ENCODE measurements at regions not wholly inside any gene's neighbourhood (a gene's known extent, or its start where the extent isn't known, plus 50 kb on each side); places are given as distances from the start of the nearest gene placed in this dataset.

DNA sequence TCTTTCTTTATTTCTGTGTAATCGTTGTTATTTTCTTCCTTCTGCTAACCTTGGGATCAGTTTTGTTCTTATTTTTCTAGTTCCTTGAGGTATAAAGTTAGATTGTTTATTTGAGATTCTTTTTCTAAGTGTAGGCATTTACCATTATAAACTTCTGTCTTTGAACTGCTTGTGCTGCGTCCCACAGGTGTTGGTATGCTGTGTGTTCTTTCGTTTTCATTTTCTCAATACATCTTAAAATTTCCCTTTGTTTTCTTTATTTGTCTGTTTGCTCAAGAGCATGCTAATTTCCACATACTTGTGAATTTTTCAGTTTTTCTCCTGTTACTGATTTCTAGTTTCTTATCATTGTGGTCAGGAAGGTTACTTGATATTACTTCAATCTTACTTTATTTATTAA is 873.8 kb upstream of the GCFC2 start:
- Histone ChIP-seq H3K27me3 (ENCODE audit: insufficient read depth, low read length) (no peaks in the 10 kb centered on the region), H2AFZ (ENCODE audit: low read depth, low read length, poor library complexity, severe bottlenecking) (no peak overlapping the region), H3K27ac (ENCODE audit: low read depth, low read length) (no peak overlapping the region), H3K9me2 (ENCODE audit: insufficient read depth) (no peaks in the 10 kb centered on the region), H3K4me2 (ENCODE audit: low read length) (no peak overlapping the region), H3K4me1 (ENCODE audit: control insufficient read depth in 1 of 2, insufficient read depth in 2 of 2, low read length in 2 of 2) (no peaks in the 10 kb centered on the region), H3K79me2 (ENCODE audit: insufficient read depth, low read length) (no peaks in the 10 kb centered on the region), H3K9ac (ENCODE audit: low read length) (no peak overlapping the region), H3K36me3 (ENCODE audit: control insufficient read depth in 1 of 2, insufficient read depth in 2 of 2, low read length in 2 of 2) (no peaks in the 10 kb centered on the region), H3K4me3 (replicated peaks in 1 of 2; ENCODE audit: low read depth in 1 of 2, low read length in 2 of 2) (no peak overlapping the region), H3K9me3 (ENCODE audit: control insufficient read depth in 1 of 2, insufficient read depth in 1 of 2, low read depth in 1 of 2, low read length in 2 of 2) (peaks cover 0 to 5% of the 10 kb centered on the region in 2 experiments; a peak in 2 of 4 replicates), H4K20me1 (ENCODE audit: insufficient read depth) (no peaks in the 10 kb centered on the region; the same call in 1 of the 2 replicates)
- intact Hi-C loops (cut with micrococcal nuclease): no loop called here
- RAD21 ChIA-PET (ENCODE audit: low non-redundant PET in 1 of 2, low total read pairs in 2 of 2, uncharacterized antibody in 2 of 2, unreplicated experiment in 2 of 2): no interaction called here
- POLR2A ChIA-PET: no interaction called here
- no TSS peak for BruUV-seq (replicated peaks)
- CTCF ChIA-PET: no interaction called here
- no peak for ATAC-seq
- DNase-seq (ENCODE audit: low read depth, low spot score): no peak
- no peak for TF ChIP-seq CTCF (IDR thresholded peaks at IDR 0.05 in 2 of 3, conservative IDR thresholded peaks at IDR 0.05 in 1 of 3; ENCODE audit: borderline replicate concordance in 1 of 3, insufficient read depth in 1 of 3, low read depth in 2 of 3, low read length in 2 of 3)
- TF ChIP-seq, protein P1, sequence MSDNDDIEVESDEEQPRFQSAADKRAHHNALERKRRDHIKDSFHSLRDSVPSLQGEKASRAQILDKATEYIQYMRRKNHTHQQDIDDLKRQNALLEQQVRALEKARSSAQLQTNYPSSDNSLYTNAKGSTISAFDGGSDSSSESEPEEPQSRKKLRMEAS (IDR thresholded peaks at IDR 0.05): no peak

- H3K4me1 ChIP-seq (ENCODE audit: control insufficient read depth in 1 of 2, insufficient read depth in 2 of 2, low read length in 2 of 2): no peaks in the 10 kb centered on the region
- H3K9me2 ChIP-seq (ENCODE audit: insufficient read depth): no peaks in the 10 kb centered on the region
- intact Hi-C loops (cut with micrococcal nuclease): no loop called here
- no peaks in the 10 kb centered on the region; a peak in 1 of 4 replicates for H3K9me3 ChIP-seq (ENCODE audit: control insufficient read depth in 1 of 2, insufficient read depth in 1 of 2, low read depth in 1 of 2, low read length in 2 of 2)
- no peak overlapping the region for H2AFZ ChIP-seq (ENCODE audit: low read depth, low read length, poor library complexity, severe bottlenecking)
- H3K27ac ChIP-seq (ENCODE audit: low read depth, low read length): no peak overlapping the region
- H3K27me3 ChIP-seq (ENCODE audit: insufficient read depth, low read length): no peaks in the 10 kb centered on the region
- TF ChIP-seq POLR2A (IDR thresholded peaks at IDR 0.05; ENCODE audit: borderline replicate concordance, extremely low read depth, insufficient read depth, insufficient read length): no peak
- TF ChIP-seq YY1 (IDR thresholded peaks at IDR 0.05; ENCODE audit: extremely low read depth, insufficient replicate concordance, low read depth, low read length): no peak
- no peak for TF ChIP-seq SP1 (IDR thresholded peaks at IDR 0.05; ENCODE audit: low read depth)
- no peak for TF ChIP-seq SIN3A (IDR thresholded peaks at IDR 0.05; ENCODE audit: low read depth)
- no peak for TF ChIP-seq RAD21 (IDR thresholded peaks at IDR 0.05; ENCODE audit: low read depth)
- no peak for TF ChIP-seq ZFX (IDR thresholded peaks at IDR 0.05)
- TF ChIP-seq ELF1 (IDR thresholded peaks at IDR 0.05; ENCODE audit: borderline replicate concordance, low read depth): no peak
- no peak for DNase-seq (ENCODE audit: low read depth, low spot score)
- ChIA-PET POLR2A (no interaction called here), RAD21 (ENCODE audit: low non-redundant PET in 1 of 2, low total read pairs in 2 of 2, uncharacterized antibody in 2 of 2, unreplicated experiment in 2 of 2) (no interaction called here), CTCF (no interaction called here)
- H3K4me2 ChIP-seq (ENCODE audit: low read length): no peak overlapping the region
- no peak overlapping the region for H3K4me3 ChIP-seq (replicated peaks in 1 of 2; ENCODE audit: low read depth in 1 of 2, low read length in 2 of 2)
- H4K20me1 ChIP-seq (ENCODE audit: insufficient read depth): no peaks in the 10 kb centered on the region; the same call in 1 of the 2 replicates
- BruUV-seq (replicated peaks): no TSS peak
- no peak for ATAC-seq
- H3K79me2 ChIP-seq (ENCODE audit: insufficient read depth, low read length): no peaks in the 10 kb centered on the region
- H3K36me3 ChIP-seq (ENCODE audit: control insufficient read depth in 1 of 2, insufficient read depth in 2 of 2, low read length in 2 of 2): no peaks in the 10 kb centered on the region
- H3K9ac ChIP-seq (ENCODE audit: low read length): no peak overlapping the region
Measured at GRCh38 chr2:76579911-76580310, 869.2 kb upstream of the GCFC2 start.
